H1 (cell line): ENCODE measurements at regions not wholly inside any gene's neighbourhood (a gene's known extent, or its start where the extent isn't known, plus 50 kb on each side); places are given as distances from the start of the nearest gene placed in this dataset.

Experiments used
- CTCF ChIA-PET: fragments of 300-600 bp; sonication (Branson Sonifier 250); formaldehyde crosslinking; loops from one replicate; lab custom pipeline; 2021; ENCODE audit not compliant: partially characterized antibody; lab: Charles Lee
- POLR2A ChIA-PET: fragments of 300-600 bp; sonication (Branson Sonifier 250); formaldehyde crosslinking; loops from one replicate; lab custom pipeline; 2021; ENCODE audit warnings: inconsistent platforms; ENCODE audit not compliant: partially characterized antibody; lab: Charles Lee
- DNase-seq, 2 experiments: peaks; one replicate each; pipeline versions ENCODE4 v3.0.0 to v3.0.0-alpha.2; 2010 to 2022; ENCODE audit warnings: low spot score in 2 of 2, low read depth in 1 of 2, mixed read lengths in 1 of 2
- FAIRE-seq: peaks from 2 replicates; lab custom pipeline; 2011; peaks lifted over from hg19 to GRCh38; lab: Jason Lieb, UNC
- H2AFZ ChIP-seq: 2 replicates; pipeline ENCODE4 v1.8.1; 2012; ENCODE audit warnings: low read length, inconsistent platforms
- H2AK5ac ChIP-seq: 2 replicates; pipeline ENCODE4 v1.6.1; 2013; ENCODE audit warnings: low read depth, low read length
- H2BK120ac ChIP-seq: replicated peaks from 2 replicates; pipeline ENCODE3; 2013; ENCODE audit warnings: low read depth, low read length, inconsistent platforms
- H2BK12ac ChIP-seq: 2 replicates; pipeline ENCODE4 v1.6.1; 2013; ENCODE audit warnings: low read depth, low read length
- H2BK15ac ChIP-seq: 2 replicates; pipeline ENCODE4 v1.6.1; 2013; ENCODE audit warnings: low read length
- H2BK20ac ChIP-seq: 2 replicates; pipeline ENCODE4 v1.6.1; 2013; ENCODE audit warnings: low read length
- H2BK5ac ChIP-seq: 2 replicates; pipeline ENCODE4 v1.6.1; 2013; ENCODE audit warnings: low read depth, low read length
- H3K14ac ChIP-seq: 2 replicates; pipeline ENCODE4 v1.6.1; 2013; ENCODE audit warnings: inconsistent platforms; ENCODE audit not compliant: insufficient read length
- H3K18ac ChIP-seq: 2 replicates; pipeline ENCODE4 v1.6.1; 2013; ENCODE audit warnings: low read length; ENCODE audit errors: extremely low read depth
- H3K23ac ChIP-seq: 2 replicates; pipeline ENCODE4 v1.6.1; 2013; ENCODE audit warnings: inconsistent platforms; ENCODE audit not compliant: insufficient read length
- H3K23me2 ChIP-seq: 2 replicates; pipeline ENCODE4 v1.6.1; 2013; ENCODE audit warnings: low read depth, low read length
- H3K27ac ChIP-seq: 2 replicates; pipeline ENCODE4 v1.6.1; 2011; ENCODE audit warnings: low read depth, low read length, inconsistent platforms
- H3K27me3 ChIP-seq, 4 experiments: replicated peaks in 1 of 4; 1 replicate in 1 of 4; 2 replicates in 3 of 4; pipeline versions ENCODE4 v1.6.1 to v1.8.1; 2011 to 2013; ENCODE audit warnings: low read length in 3 of 4, mild to moderate bottlenecking in 3 of 4, inconsistent platforms in 2 of 4, mixed read lengths in 2 of 4, moderate library complexity in 1 of 4; ENCODE audit not compliant: control insufficient read depth in 3 of 4, insufficient read depth in 3 of 4; ENCODE audit errors: extremely low read depth in 1 of 4
- H3K36me3 ChIP-seq, 4 experiments: 2 replicates each; pipeline versions ENCODE4 v1.6.1 to v1.8.1; 2011 to 2013; ENCODE audit warnings: mild to moderate bottlenecking in 4 of 4, low read length in 3 of 4, moderate library complexity in 2 of 4, control low read depth in 1 of 4, inconsistent platforms in 1 of 4; ENCODE audit not compliant: insufficient read depth in 4 of 4, control insufficient read depth in 2 of 4
- H3K4ac ChIP-seq: replicated peaks from 2 replicates; pipeline ENCODE3; 2013; ENCODE audit warnings: low read length, low read depth, mixed read lengths, inconsistent platforms; ENCODE audit not compliant: insufficient read length
- H3K4me1 ChIP-seq, 4 experiments: replicated peaks in 1 of 4; 1 replicate in 1 of 4; 2 replicates in 3 of 4; pipeline versions ENCODE4 v1.6.1 to v1.8.1; 2011 to 2013; ENCODE audit warnings: low read length in 3 of 4, inconsistent platforms in 2 of 4, mixed read lengths in 1 of 4; ENCODE audit not compliant: insufficient read depth in 4 of 4, control insufficient read depth in 3 of 4
- H3K4me2 ChIP-seq, 2 experiments: 2 replicates each; pipeline versions ENCODE4 v1.6.1 to v1.8.1; 2011 to 2013; ENCODE audit warnings: low read depth in 2 of 2, low read length in 2 of 2, control low read depth in 1 of 2, inconsistent platforms in 1 of 2, mild to moderate bottlenecking in 1 of 2; ENCODE audit not compliant: insufficient read depth in 1 of 2
- H3K4me3 ChIP-seq, 4 experiments: fragments of 200-600, 300-600 bp in 1 of 4; sonication (generic), shearing (Covaris generic), sonication (Bioruptor Twin) in 1 of 4; 2 replicates each; pipeline versions ENCODE4 v1.5.1 to v1.8.1; 2011 to 2016; ENCODE audit warnings: low read length in 4 of 4, low read depth in 3 of 4, control low read depth in 2 of 4, inconsistent platforms in 2 of 4, mild to moderate bottlenecking in 2 of 4, mixed read lengths in 1 of 4, moderate library complexity in 1 of 4; ENCODE audit not compliant: insufficient read depth in 2 of 4; ENCODE audit errors: extremely low read depth in 1 of 4
- H3K56ac ChIP-seq: replicated peaks from 2 replicates; pipeline ENCODE3; 2013; ENCODE audit warnings: low read depth, mild to moderate bottlenecking, mixed read lengths, low read length, inconsistent platforms; ENCODE audit not compliant: insufficient read length
- H3K79me1 ChIP-seq: 2 replicates; pipeline ENCODE4 v1.6.1; 2013; ENCODE audit warnings: low read depth, low read length, control low read depth
- H3K79me2 ChIP-seq, 2 experiments: 2 replicates each; pipeline versions ENCODE4 v1.6.1 to v1.8.1; 2012 to 2013; ENCODE audit warnings: low read length in 2 of 2, mild to moderate bottlenecking in 2 of 2, inconsistent platforms in 1 of 2; ENCODE audit not compliant: insufficient read depth in 2 of 2, control insufficient read depth in 1 of 2
- H3K9ac ChIP-seq, 4 experiments: replicated peaks in 1 of 4; 1 replicate in 1 of 4; 2 replicates in 3 of 4; pipeline versions ENCODE4 v1.6.1 to v1.8.1; 2011 to 2013; ENCODE audit warnings: low read depth in 3 of 4, low read length in 3 of 4, control low read depth in 2 of 4, mild to moderate bottlenecking in 2 of 4, moderate library complexity in 2 of 4, inconsistent platforms in 1 of 4; ENCODE audit errors: extremely low read depth in 1 of 4
- H3K9me3 ChIP-seq, 2 experiments: 2 replicates each; pipeline versions ENCODE4 v1.6.1 to v1.8.1; 2012 to 2013; ENCODE audit warnings: mild to moderate bottlenecking in 2 of 2, moderate library complexity in 2 of 2, control low read depth in 1 of 2, inconsistent platforms in 1 of 2, low read depth in 1 of 2, low read length in 1 of 2, mixed read lengths in 1 of 2; ENCODE audit not compliant: insufficient read depth in 2 of 2
- H4K20me1 ChIP-seq, 2 experiments: replicated peaks in 1 of 2; 2 replicates each; pipeline versions ENCODE3 to v1.8.1; 2011 to 2013; ENCODE audit warnings: inconsistent platforms in 2 of 2, low read length in 2 of 2, mild to moderate bottlenecking in 1 of 2; ENCODE audit not compliant: insufficient read depth in 2 of 2, control insufficient read depth in 1 of 2
- H4K5ac ChIP-seq: 2 replicates; pipeline ENCODE4 v1.6.1; 2013; ENCODE audit warnings: low read length, low read depth, mixed read lengths, inconsistent platforms; ENCODE audit not compliant: insufficient read length
- H4K8ac ChIP-seq: 2 replicates; pipeline ENCODE4 v1.8.0; 2013; ENCODE audit warnings: mild to moderate bottlenecking, moderate library complexity, low read length, inconsistent platforms; ENCODE audit not compliant: insufficient read depth; ENCODE audit errors: extremely low read depth
- H4K91ac ChIP-seq: replicated peaks from 2 replicates; pipeline ENCODE3; 2013; ENCODE audit warnings: low read length, mixed read lengths, inconsistent platforms; ENCODE audit not compliant: insufficient read length
- EZH2 ChIP-seq: fragments of 200-600 bp; sonication (generic); IDR thresholded peaks from 2 replicates; pipeline ENCODE4 v1.7.1; 2012; ENCODE audit warnings: low read depth, mild to moderate bottlenecking, moderate library complexity, low read length, inconsistent platforms; ENCODE audit not compliant: severe bottlenecking
- HDAC2 ChIP-seq, 2 experiments: fragments of 300-600 bp in 1 of 2; sonication (generic) in 1 of 2; IDR thresholded peaks; 2 replicates each; pipeline ENCODE4 v1.6.1; 2011 to 2012; ENCODE audit warnings: low read depth in 2 of 2, low read length in 2 of 2, mild to moderate bottlenecking in 2 of 2, moderate library complexity in 2 of 2, borderline replicate concordance in 1 of 2, inconsistent platforms in 1 of 2
- POLR2AphosphoS5 ChIP-seq: IDR thresholded peaks from 2 replicates; pipeline ENCODE4 v1.6.1; 2011; ENCODE audit warnings: low read depth, low read length
- SIN3A ChIP-seq, 2 experiments: IDR thresholded peaks in 1 of 2; conservative IDR thresholded peaks in 1 of 2; 2 replicates each; pipeline ENCODE4 v1.6.1; 2011 to 2012; ENCODE audit warnings: low read length in 2 of 2, improper control_type of control experiment in 1 of 2, low read depth in 1 of 2, mild to moderate bottlenecking in 1 of 2
- SRF ChIP-seq: IDR thresholded peaks from 2 replicates; pipeline ENCODE4 v1.6.1; 2011; ENCODE audit warnings: mild to moderate bottlenecking, low read depth, low read length, moderate library complexity
- ZNF274 ChIP-seq: IDR thresholded peaks from 2 replicates; pipeline ENCODE4 v1.7.0; 2012; ENCODE audit warnings: low read length, borderline replicate concordance; ENCODE audit errors: extremely low read depth
- WGBS, 2 experiments: shearing (Covaris generic) in 1 of 2; methylation state at CpG; one replicate each; pipeline versions ENCODE4 v1.1.6 to v1.1.7; 2013 to 2015; ENCODE audit warnings: low lambda C conversion rate in 2 of 2, mixed read lengths in 2 of 2, inconsistent platforms in 1 of 2, low coverage in 1 of 2, missing lambda C conversion rate in 1 of 2; ENCODE audit not compliant: insufficient replicate concordance in 2 of 2, insufficient coverage in 1 of 2, insufficient read length in 1 of 2; ENCODE audit errors: extremely low coverage in 1 of 2, missing lambda C conversion rate in 1 of 2; 5-methylcytosine and 5-hydroxymethylcytosine counted together
- TF ChIP-seq, protein P1 (sequence below): IDR thresholded peaks from 2 replicates; pipeline ENCODE4 v1.6.1; 2012; ENCODE audit warnings: inconsistent platforms

DNA sequence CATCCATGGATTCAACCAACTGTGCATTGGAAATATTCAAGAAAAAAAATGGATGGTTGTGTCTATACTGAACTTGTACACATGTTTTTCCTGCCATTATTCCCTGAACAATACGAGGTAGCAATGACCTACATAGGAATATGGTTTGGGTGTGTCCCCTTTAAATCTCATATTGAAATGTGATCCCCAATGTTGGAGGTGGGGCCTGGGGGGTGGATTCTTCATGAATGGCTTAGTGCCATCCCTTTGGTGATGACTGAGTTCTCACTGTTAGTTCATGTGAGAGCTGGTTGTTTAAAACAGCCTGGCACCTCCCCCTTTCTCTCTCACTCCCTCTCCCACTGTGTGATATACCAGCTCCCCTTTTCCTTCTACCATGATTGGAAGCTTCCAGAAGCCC is 139.8 kb upstream of the BACH2 start:
- H3K23ac ChIP-seq = no peak overlapping the region
- ChIA-PET POLR2A (interaction anchor here (1.5 kb wide), 1 partner anchor 19 kb away, joined by 4 read pairs; no protein-coding TSS in a partner anchor), CTCF (interaction anchor here (1.0 to 5.3 kb wide), 4 partner anchors 41 to 150 kb away, joined by 3 to 32 read pairs (median 13); no protein-coding TSS in a partner anchor)
- peak overlapping the region; percentile 83 for H2BK20ac ChIP-seq
- H3K14ac ChIP-seq = no peak overlapping the region
- H4K5ac ChIP-seq = no peak overlapping the region
- H2BK120ac ChIP-seq = peak overlapping the region; percentile 3
- no peaks in the 10 kb centered on the region for H3K79me1 ChIP-seq
- peak overlapping the region; percentile 56; the same call in 1 of the 2 replicates for H3K18ac ChIP-seq
- H3K36me3 ChIP-seq = no peaks in the 10 kb centered on the region
- no peak overlapping the region for H3K4ac ChIP-seq
- H3K27me3 ChIP-seq = no peaks in the 10 kb centered on the region; a peak in 1 of 7 replicates
- 0 out of 2 replicates have a peak overlapping the region, but pooled peaks have one; percentile 39 for H2BK12ac ChIP-seq
- H2BK15ac ChIP-seq = no peak overlapping the region
- H3K27ac ChIP-seq = no peak overlapping the region
- peaks cover 0 to 27% (median 16%) of the 10 kb centered on the region in 4 experiments; a peak in 4 of 7 replicates for H3K4me1 ChIP-seq
- no peaks in the 10 kb centered on the region for H3K79me2 ChIP-seq
- H4K8ac ChIP-seq = no peak overlapping the region
- H3K56ac ChIP-seq = no peak overlapping the region
- WGBS, 2 experiments = 78% methylated on average over 1 of the region's 1 CpG; no CpG with 5 or more reads in 1 of the 2 experiments
- no peak overlapping the region for H3K9ac ChIP-seq
- no peak overlapping the region for H3K4me3 ChIP-seq
- FAIRE-seq = no peak
- H3K9me3 ChIP-seq = no peaks in the 10 kb centered on the region
- H3K4me2 ChIP-seq = peak overlapping the region in 1 of 2 experiments; percentile 6; a peak in 1 of 4 replicates
- H2AFZ ChIP-seq = no peak overlapping the region
- no peak overlapping the region for H2AK5ac ChIP-seq
- H4K91ac ChIP-seq = no peak overlapping the region
- H2BK5ac ChIP-seq = no peak overlapping the region
- no peaks in the 10 kb centered on the region for H4K20me1 ChIP-seq
- no peaks in the 10 kb centered on the region; the same call in 1 of the 2 replicates for H3K23me2 ChIP-seq
- no peak for DNase-seq
- TF ChIP-seq ZNF274 (no peak), EZH2 (no peak), HDAC2 (IDR thresholded peaks at IDR 0.05; ENCODE audit: borderline replicate concordance in 1 of 2, low read depth in 2 of 2, low read length in 2 of 2) (no peak), SRF (no peak), POLR2AphosphoS5 (no peak), SIN3A (conservative IDR thresholded peaks at IDR 0.05 in 1 of 2, IDR thresholded peaks at IDR 0.05 in 1 of 2; ENCODE audit: low read depth in 1 of 2, low read length in 2 of 2) (no peak)
- TF ChIP-seq, protein P1, sequence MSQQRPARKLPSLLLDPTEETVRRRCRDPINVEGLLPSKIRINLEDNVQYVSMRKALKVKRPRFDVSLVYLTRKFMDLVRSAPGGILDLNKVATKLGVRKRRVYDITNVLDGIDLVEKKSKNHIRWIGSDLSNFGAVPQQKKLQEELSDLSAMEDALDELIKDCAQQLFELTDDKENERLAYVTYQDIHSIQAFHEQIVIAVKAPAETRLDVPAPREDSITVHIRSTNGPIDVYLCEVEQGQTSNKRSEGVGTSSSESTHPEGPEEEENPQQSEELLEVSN = no peak
